KMS-11 (cell line): ENCODE measurements at regions not wholly inside any gene's neighbourhood (a gene's known extent, or its start where the extent isn't known, plus 50 kb on each side); places are given as distances from the start of the nearest gene placed in this dataset.

Experiments
- H2AFZ ChIP-seq: fragments of 200-600 bp; sonication (generic); 2 replicates; pipeline ENCODE4 v1.6.1; 2016; ENCODE audit warnings: antibody characterized with exemption, mixed run types, low read depth
- H3K27ac ChIP-seq: fragments of 200-600 bp; sonication (generic); 2 replicates; pipeline ENCODE4 v1.6.1; 2016; ENCODE audit warnings: mild to moderate bottlenecking, mixed run types
- H3K27me3 ChIP-seq: fragments of 200-600 bp; sonication (generic); 2 replicates; pipeline ENCODE4 v1.6.1; 2017; ENCODE audit warnings: mild to moderate bottlenecking, low read depth, mixed run types, moderate library complexity; ENCODE audit not compliant: insufficient read depth
- H3K36me3 ChIP-seq: fragments of 200-600 bp; sonication (generic); 2 replicates; pipeline ENCODE4 v1.6.1; 2017; ENCODE audit warnings: mild to moderate bottlenecking, mixed run types; ENCODE audit not compliant: insufficient read depth
- H3K4me1 ChIP-seq: fragments of 200-600 bp; sonication (generic); 2 replicates; pipeline ENCODE4 v1.6.1; 2016; ENCODE audit warnings: mild to moderate bottlenecking, low read depth, mixed run types; ENCODE audit not compliant: poor library complexity, severe bottlenecking
- H3K4me2 ChIP-seq: fragments of 200-600 bp; sonication (generic); 2 replicates; pipeline ENCODE4 v1.7.0; 2016; ENCODE audit warnings: mild to moderate bottlenecking, mixed run types
- H3K4me3 ChIP-seq: fragments of 200-600 bp; sonication (generic); IDR thresholded peaks from 2 replicates; pipeline ENCODE4 v1.6.1; 2017; ENCODE audit warnings: low read depth, low read length, mixed read lengths; ENCODE audit not compliant: insufficient read depth
- H3K79me2 ChIP-seq: fragments of 200-600 bp; sonication (generic); 2 replicates; pipeline ENCODE4 v1.6.1; 2016; ENCODE audit warnings: low read depth, mixed run types; ENCODE audit not compliant: insufficient read depth
- H3K9ac ChIP-seq: fragments of 200-600 bp; sonication (generic); 2 replicates; pipeline ENCODE4 v1.6.1; 2016; ENCODE audit warnings: mild to moderate bottlenecking, mixed run types
- H4K20me1 ChIP-seq: fragments of 200-600 bp; sonication (generic); 2 replicates; pipeline ENCODE4 v1.6.1; 2016; ENCODE audit warnings: mild to moderate bottlenecking, mixed run types; ENCODE audit not compliant: insufficient read depth
- CTCF ChIP-seq: fragments of 200-600 bp; sonication (generic); conservative IDR thresholded peaks from 2 replicates; pipeline ENCODE4 v1.6.1; 2017; ENCODE audit warnings: low read depth, mild to moderate bottlenecking, antibody characterized with exemption, low read length, moderate library complexity, mixed read lengths

GRCh38 chr12:89800435-89800834, 91.8 kb upstream of the ATP2B1 start:
- no peaks in the 10 kb centered on the region for H4K20me1 ChIP-seq
- H3K9ac ChIP-seq: no peak overlapping the region
- H2AFZ ChIP-seq: no peak overlapping the region
- TF ChIP-seq CTCF: no peak
- no peaks in the 10 kb centered on the region for H3K27me3 ChIP-seq
- no peaks in the 10 kb centered on the region for H3K79me2 ChIP-seq
- H3K4me1 ChIP-seq: no peaks in the 10 kb centered on the region
- no peak overlapping the region for H3K4me3 ChIP-seq
- no peak overlapping the region for H3K4me2 ChIP-seq
- no peak overlapping the region for H3K27ac ChIP-seq
- no peaks in the 10 kb centered on the region for H3K36me3 ChIP-seq

GRCh38 chr12:89799316-89799715, 90.7 kb upstream of the ATP2B1 start:
- TF ChIP-seq CTCF: no peak
- Histone ChIP-seq H3K36me3 (no peaks in the 10 kb centered on the region), H3K27me3 (no peaks in the 10 kb centered on the region), H3K4me2 (no peak overlapping the region), H3K9ac (no peak overlapping the region), H2AFZ (no peak overlapping the region), H3K4me1 (no peaks in the 10 kb centered on the region), H3K27ac (no peak overlapping the region), H3K4me3 (no peak overlapping the region), H4K20me1 (no peaks in the 10 kb centered on the region), H3K79me2 (no peaks in the 10 kb centered on the region)

GRCh38 chr12:89797436-89797835, 88.8 kb upstream of the ATP2B1 start:
- H3K9ac ChIP-seq: no peak overlapping the region
- H3K4me2 ChIP-seq: no peak overlapping the region
- no peaks in the 10 kb centered on the region for H4K20me1 ChIP-seq
- no peaks in the 10 kb centered on the region for H3K4me1 ChIP-seq
- TF ChIP-seq CTCF: no peak
- H3K27me3 ChIP-seq: no peaks in the 10 kb centered on the region
- no peaks in the 10 kb centered on the region for H3K79me2 ChIP-seq
- H3K36me3 ChIP-seq: no peaks in the 10 kb centered on the region
- no peak overlapping the region for H3K27ac ChIP-seq
- no peak overlapping the region for H3K4me3 ChIP-seq
- no peak overlapping the region for H2AFZ ChIP-seq

GRCh38 chr12:89796798-89797382, 88.3 kb upstream of the ATP2B1 start:
- no peak overlapping the region for H3K9ac ChIP-seq
- no peaks in the 10 kb centered on the region for H3K79me2 ChIP-seq
- no peaks in the 10 kb centered on the region for H4K20me1 ChIP-seq
- no peak overlapping the region for H3K27ac ChIP-seq
- no peak overlapping the region for H3K4me2 ChIP-seq
- H3K4me1 ChIP-seq: no peaks in the 10 kb centered on the region
- H3K4me3 ChIP-seq: no peak overlapping the region
- H2AFZ ChIP-seq: no peak overlapping the region
- no peak for TF ChIP-seq CTCF
- no peaks in the 10 kb centered on the region for H3K36me3 ChIP-seq
- H3K27me3 ChIP-seq: no peaks in the 10 kb centered on the region
